GM18907 (cell line): ENCODE measurements at regions not wholly inside any gene's neighbourhood (a gene's known extent, or its start where the extent isn't known, plus 50 kb on each side); places are given as distances from the start of the nearest gene placed in this dataset.
"Not testable (repeated sequence)": the region's sequence is repeated elsewhere in the genome, so short reads cannot be mapped to it uniquely, and the experiment has no call there.

Source experiments
- ATAC-seq: cut with Tn5 transposase; IDR thresholded peaks from one replicate; pipeline ENCODE4 v1.9.1; 2021; ENCODE audit warnings: mild to moderate bottlenecking, moderate library complexity; ENCODE audit not compliant: unreplicated experiment

- ATAC-seq: no peak
These were observed 137.6 kb upstream of the ESX1 start for GRCh38 chrX:104392350-104392749.

GRCh38 chrX:104391906-104392305, 137.2 kb upstream of the ESX1 start:
- ATAC-seq: no peak

- ATAC-seq: no peak
These were observed 122.2 kb upstream of the ESX1 start for GRCh38 chrX:104376937-104377336.

GRCh38 chrX:104372547-104372946, 117.8 kb upstream of the ESX1 start:
- no peak for ATAC-seq

GRCh38 chrX:104370089-104370488, 115.4 kb upstream of the ESX1 start:
- no peak for ATAC-seq

- not testable (repeated sequence) for ATAC-seq
These were observed 106.0 kb upstream of the ESX1 start for GRCh38 chrX:104360774-104361173.

GRCh38 chrX:104359124-104359523, 104.4 kb upstream of the ESX1 start:
- no peak for ATAC-seq

- no peak for ATAC-seq
These were observed 96.5 kb upstream of the ESX1 start for GRCh38 chrX:104351173-104351769.

GRCh38 chrX:104347860-104348259, 93.1 kb upstream of the ESX1 start:
- ATAC-seq: no peak

- ATAC-seq: peak; percentile 92
These were observed 88.8 kb upstream of the ESX1 start for GRCh38 chrX:104343428-104344129.

GRCh38 chrX:104342065-104342464, 87.3 kb upstream of the ESX1 start:
- ATAC-seq: no peak

GRCh38 chrX:104335756-104336155, 81.0 kb upstream of the ESX1 start:
- ATAC-seq: no peak

GRCh38 chrX:104334971-104335370, 80.2 kb upstream of the ESX1 start:
- ATAC-seq: no peak

- no peak for ATAC-seq
These were observed 76.2 kb upstream of the ESX1 start for GRCh38 chrX:104330966-104331365.

GRCh38 chrX:104329731-104330130, 75.0 kb upstream of the ESX1 start:
- no peak for ATAC-seq

GRCh38 chrX:104325213-104325585, 70.5 kb upstream of the ESX1 start:
- no peak for ATAC-seq

GRCh38 chrX:104324461-104325212, 69.9 kb upstream of the ESX1 start:
- no peak for ATAC-seq

- no peak for ATAC-seq
These were observed 64.6 kb upstream of the ESX1 start for GRCh38 chrX:104319346-104319745.

- ATAC-seq: no peak
These were observed 63.7 kb upstream of the ESX1 start for GRCh38 chrX:104318330-104319009.

- ATAC-seq: no peak
These were observed 62.0 kb upstream of the ESX1 start for GRCh38 chrX:104316739-104317138.

- ATAC-seq: no peak
These were observed 60.8 kb upstream of the ESX1 start for GRCh38 chrX:104315555-104315954.
